Neural cell (in vitro differentiated cells): ENCODE measurements at regions not wholly inside any gene's neighbourhood (a gene's known extent, or its start where the extent isn't known, plus 50 kb on each side); places are given as distances from the start of the nearest gene placed in this dataset.

Experiments used
- H2AFZ ChIP-seq: fragments of 200-600, 300-800 bp; sonication (generic), shearing (Covaris generic); 2 replicates; pipeline ENCODE4 v1.6.0; 2014; ENCODE audit warnings: low read depth, mild to moderate bottlenecking, antibody characterized with exemption, low read length, moderate library complexity
- H3F3A ChIP-seq: fragments of 200-600 bp; shearing (Covaris generic); 2 replicates; pipeline ENCODE4 v1.6.1; 2016; ENCODE audit warnings: mild to moderate bottlenecking, moderate library complexity, mixed read lengths, antibody characterized with exemption, low read length; ENCODE audit not compliant: insufficient read depth, poor library complexity, severe bottlenecking
- H3K27ac ChIP-seq: fragments of 200-600, 300-800 bp; sonication (generic), shearing (Covaris generic); 2 replicates; pipeline ENCODE4 v1.5.1; 2014; ENCODE audit warnings: mild to moderate bottlenecking, low read length, moderate library complexity
- H3K27me3 ChIP-seq: fragments of 300-800, 200-600 bp; sonication (generic), shearing (Covaris generic); 2 replicates; pipeline ENCODE4 v1.6.0; 2014; ENCODE audit warnings: mild to moderate bottlenecking, low read depth, low read length, moderate library complexity; ENCODE audit not compliant: insufficient read depth
- H3K36me3 ChIP-seq: fragments of 300-800, 200-600 bp; sonication (generic), shearing (Covaris generic); 2 replicates; pipeline ENCODE4 v1.5.1; 2014; ENCODE audit warnings: mild to moderate bottlenecking, antibody characterized with exemption, low read length, moderate library complexity; ENCODE audit not compliant: insufficient read depth
- H3K4me2 ChIP-seq: fragments of 300-800, 200-600 bp; sonication (generic), shearing (Covaris generic); 2 replicates; pipeline ENCODE4 v1.6.0; 2014; ENCODE audit warnings: mild to moderate bottlenecking, low read length
- H3K4me3 ChIP-seq: fragments of 300-800, 200-600 bp; sonication (generic), shearing (Covaris generic); 2 replicates; pipeline ENCODE4 v1.5.1; 2014; ENCODE audit warnings: mild to moderate bottlenecking, low read length, moderate library complexity
- H3K79me2 ChIP-seq: fragments of 200-600 bp; shearing (Covaris generic); replicated peaks from 2 replicates; pipeline ENCODE4 v1.6.0; 2014; ENCODE audit warnings: mild to moderate bottlenecking, low read length, moderate library complexity; ENCODE audit not compliant: insufficient read depth
- H3K9ac ChIP-seq: fragments of 300-800, 200-600 bp; sonication (generic), shearing (Covaris generic); 2 replicates; pipeline ENCODE4 v1.6.1; 2016; ENCODE audit warnings: mild to moderate bottlenecking, low read length, mixed read lengths
- H3K9me2 ChIP-seq: fragments of 200-600 bp; shearing (Covaris generic); 2 replicates; pipeline ENCODE4 v1.6.1; 2016; ENCODE audit warnings: mild to moderate bottlenecking, low read length, mixed read lengths; ENCODE audit not compliant: insufficient read depth
- H3K9me3 ChIP-seq: fragments of 200-600, 300-800 bp; sonication (generic), shearing (Covaris generic); 2 replicates; pipeline ENCODE4 v1.6.1; 2016; ENCODE audit warnings: mild to moderate bottlenecking, mixed run types, low read length, moderate library complexity, mixed read lengths
- H4K20me1 ChIP-seq: fragments of 200-600 bp; shearing (Covaris generic); 2 replicates; pipeline ENCODE4 v1.6.1; 2016; ENCODE audit warnings: mild to moderate bottlenecking, mixed run types; ENCODE audit not compliant: insufficient read depth
- CTCF ChIP-seq: fragments of 450-650 bp; IDR thresholded peaks from 2 replicates; pipeline ENCODE4 v1.5.1; 2014; ENCODE audit warnings: antibody characterized with exemption, mild to moderate bottlenecking, moderate library complexity; ENCODE audit not compliant: poor library complexity, severe bottlenecking
- EP300 ChIP-seq: fragments of 450-650 bp; conservative IDR thresholded peaks from 2 replicates; pipeline ENCODE4 v1.6.1; 2014; ENCODE audit warnings: antibody characterized with exemption, mild to moderate bottlenecking, moderate library complexity; ENCODE audit not compliant: poor library complexity, severe bottlenecking
- EZH2 ChIP-seq: fragments of 200-600, 300-800 bp; shearing (Covaris generic), sonication (generic); IDR thresholded peaks from 2 replicates; pipeline ENCODE4 v1.6.1; 2014; ENCODE audit warnings: antibody characterized with exemption, low read length, borderline replicate concordance, mild to moderate bottlenecking; ENCODE audit not compliant: insufficient read depth, poor library complexity, severe bottlenecking
- MXI1 ChIP-seq: fragments of 450-650 bp; conservative IDR thresholded peaks from 2 replicates; pipeline ENCODE4 v1.6.1; 2014; ENCODE audit warnings: antibody characterized with exemption, mild to moderate bottlenecking; ENCODE audit not compliant: poor library complexity, severe bottlenecking
- POLR2AphosphoS5 ChIP-seq: IDR thresholded peaks from 2 replicates; pipeline ENCODE4 v1.6.1; 2012
- RAD21 ChIP-seq: fragments of 450-650 bp; conservative IDR thresholded peaks from 2 replicates; pipeline ENCODE4 v1.6.1; 2014; ENCODE audit warnings: antibody characterized with exemption, mild to moderate bottlenecking, moderate library complexity
- REST ChIP-seq: IDR thresholded peaks from 2 replicates; pipeline ENCODE4 v1.6.1; 2012; ENCODE audit warnings: borderline replicate concordance
- SMC3 ChIP-seq: fragments of 450-650 bp; conservative IDR thresholded peaks from 2 replicates; pipeline ENCODE4 v1.6.1; 2014; ENCODE audit warnings: antibody characterized with exemption, mild to moderate bottlenecking, moderate library complexity; ENCODE audit not compliant: poor library complexity
- TAF1 ChIP-seq: IDR thresholded peaks from 2 replicates; pipeline ENCODE4 v1.6.1; 2012; ENCODE audit warnings: low read depth

GRCh38 chr21:35672313-35672712 lies 388.0 kb downstream of the SETD4 start:
- no peaks in the 10 kb centered on the region for H3K9me2 ChIP-seq
- no peak overlapping the region for H3K4me2 ChIP-seq
- H4K20me1 ChIP-seq, result no peaks in the 10 kb centered on the region
- TF ChIP-seq MXI1 (no peak), REST (no peak), RAD21 (no peak), SMC3 (no peak), EP300 (no peak), POLR2AphosphoS5 (no peak), EZH2 (no peak), TAF1 (no peak), CTCF (no peak)
- no peaks in the 10 kb centered on the region for H3K9me3 ChIP-seq
- H3K36me3 ChIP-seq, result no peaks in the 10 kb centered on the region
- H3K9ac ChIP-seq, result no peak overlapping the region
- H3K27me3 ChIP-seq, result no peaks in the 10 kb centered on the region
- no peak overlapping the region for H2AFZ ChIP-seq
- no peaks in the 10 kb centered on the region for H3F3A ChIP-seq
- H3K79me2 ChIP-seq, result no peaks in the 10 kb centered on the region
- H3K27ac ChIP-seq, result no peak overlapping the region
- H3K4me3 ChIP-seq, result no peak overlapping the region

GRCh38 chr21:35664683-35665082 lies 395.6 kb downstream of the SETD4 start:
- Histone ChIP-seq H3K4me2 (no peak overlapping the region), H3K4me3 (no peak overlapping the region), H3K9me3 (no peaks in the 10 kb centered on the region), H4K20me1 (no peaks in the 10 kb centered on the region), H3K79me2 (no peaks in the 10 kb centered on the region), H3K27ac (no peak overlapping the region), H2AFZ (no peak overlapping the region), H3K9me2 (no peaks in the 10 kb centered on the region), H3K9ac (no peak overlapping the region), H3K36me3 (no peaks in the 10 kb centered on the region), H3F3A (no peaks in the 10 kb centered on the region), H3K27me3 (no peaks in the 10 kb centered on the region)
- TF ChIP-seq POLR2AphosphoS5 (no peak), MXI1 (no peak), TAF1 (no peak), EZH2 (no peak), RAD21 (no peak), SMC3 (no peak), EP300 (no peak), REST (no peak), CTCF (no peak)
